Colonic mucosa (tissue), 4 donors: ENCODE measurements at regions not wholly inside any gene's neighbourhood (a gene's known extent, or its start where the extent isn't known, plus 50 kb on each side); places are given as distances from the start of the nearest gene placed in this dataset.

Experiments used
- DNase-seq: peaks from one replicate; pipeline ENCODE4 v3.0.0-alpha.2; 2020
- H3K27ac ChIP-seq: fragments of 200-600 bp; one replicate; pipeline ENCODE4 v1.8.0; 2021
- H3K27me3 ChIP-seq: fragments of 200-600 bp; one replicate; pipeline ENCODE4 v1.8.0; 2021
- H3K36me3 ChIP-seq: fragments of 200-600 bp; one replicate; pipeline ENCODE4 v1.8.0; 2021
- H3K4me1 ChIP-seq: fragments of 200-600 bp; one replicate; pipeline ENCODE4 v1.8.0; 2021; ENCODE audit warnings: mild to moderate bottlenecking
- H3K4me3 ChIP-seq: fragments of 200-600 bp; one replicate; pipeline ENCODE4 v1.8.0; 2021
- H3K9ac ChIP-seq, 2 donors: one replicate each; pipeline ENCODE4 v1.7.0; 2013; ENCODE audit warnings: control low read depth in 2 of 2, low read depth in 2 of 2, low read length in 2 of 2
- H3K9me3 ChIP-seq: fragments of 200-600 bp; one replicate; pipeline ENCODE4 v1.8.0; 2021
- CTCF ChIP-seq: fragments of 200-600 bp; IDR thresholded peaks from one replicate; pipeline ENCODE4 v1.8.0; 2022; ENCODE audit warnings: antibody characterized with exemption, mild to moderate bottlenecking
- intact Hi-C: fragments of 100-400 bp; cut with DNase I; formaldehyde crosslinking; loops from one replicate; pipeline ENCODE4 v1.14.1; 2022
- donor health status: healthy.
- donor health status: DM: no; HTN: no; CAD: no.
- donor health status: DM: no; HTN: no; CAD: no.

GRCh38 chr2:215808996-215809395 is 204.4 kb downstream of the MREG start:
- no peak overlapping the region for H3K27ac ChIP-seq
- peaks cover 5% of the 10 kb centered on the region for H3K4me1 ChIP-seq
- no peak for TF ChIP-seq CTCF
- no peaks in the 10 kb centered on the region for H3K9me3 ChIP-seq
- no peak overlapping the region for H3K4me3 ChIP-seq
- no peaks in the 10 kb centered on the region for H3K36me3 ChIP-seq
- intact Hi-C loops, result no loop called here
- no peak overlapping the region for H3K9ac ChIP-seq
- DNase-seq, result no peak
- no peaks in the 10 kb centered on the region for H3K27me3 ChIP-seq

GRCh38 chr2:215808194-215808593 is 205.2 kb downstream of the MREG start:
- no peak for TF ChIP-seq CTCF
- H3K9me3 ChIP-seq, result no peaks in the 10 kb centered on the region
- intact Hi-C loops, result no loop called here
- no peak overlapping the region for H3K9ac ChIP-seq
- H3K27me3 ChIP-seq, result no peaks in the 10 kb centered on the region
- H3K4me1 ChIP-seq, result peaks cover 5% of the 10 kb centered on the region
- H3K27ac ChIP-seq, result no peak overlapping the region
- DNase-seq, result no peak
- H3K36me3 ChIP-seq, result no peaks in the 10 kb centered on the region
- no peak overlapping the region for H3K4me3 ChIP-seq

- TF ChIP-seq CTCF, result no peak
- Histone ChIP-seq H3K36me3 (no peaks in the 10 kb centered on the region), H3K4me3 (no peak overlapping the region), H3K9me3 (no peaks in the 10 kb centered on the region), H3K27me3 (no peaks in the 10 kb centered on the region), H3K9ac (no peak overlapping the region), H3K4me1 (no peaks in the 10 kb centered on the region), H3K27ac (no peak overlapping the region)
- no peak for DNase-seq
- intact Hi-C loops, result no loop called here
These were observed 207.9 kb downstream of the MREG start for GRCh38 chr2:215805493-215805892.

- Histone ChIP-seq H3K27ac (no peak overlapping the region), H3K9me3 (no peaks in the 10 kb centered on the region), H3K36me3 (no peaks in the 10 kb centered on the region), H3K27me3 (no peaks in the 10 kb centered on the region), H3K4me1 (no peaks in the 10 kb centered on the region), H3K9ac (no peak overlapping the region), H3K4me3 (no peak overlapping the region)
- no peak for TF ChIP-seq CTCF
- no peak for DNase-seq
- intact Hi-C loops, result no loop called here
These were observed 210.2 kb downstream of the MREG start for GRCh38 chr2:215803150-215803549.

- TF ChIP-seq CTCF, result no peak
- H3K4me1 ChIP-seq, result no peaks in the 10 kb centered on the region
- no peak for DNase-seq
- H3K9me3 ChIP-seq, result no peaks in the 10 kb centered on the region
- intact Hi-C loops, result no loop called here
- no peaks in the 10 kb centered on the region for H3K27me3 ChIP-seq
- H3K36me3 ChIP-seq, result no peaks in the 10 kb centered on the region
- no peak overlapping the region for H3K9ac ChIP-seq
- H3K4me3 ChIP-seq, result no peak overlapping the region
- no peak overlapping the region for H3K27ac ChIP-seq
These were observed 214.2 kb downstream of the MREG start for GRCh38 chr2:215799194-215799593.

GRCh38 chr2:215797676-215798075 is 215.7 kb downstream of the MREG start:
- H3K27ac ChIP-seq, result no peak overlapping the region
- intact Hi-C loops, result no loop called here

More at GRCh38 chr2:215797676-215798075, 215.7 kb downstream of the MREG start:
- TF ChIP-seq CTCF, result no peak
- H3K4me1 ChIP-seq, result no peaks in the 10 kb centered on the region
- no peak overlapping the region for H3K4me3 ChIP-seq
- DNase-seq, result no peak
- H3K9me3 ChIP-seq, result no peaks in the 10 kb centered on the region
- H3K9ac ChIP-seq, result no peak overlapping the region
- H3K27me3 ChIP-seq, result no peaks in the 10 kb centered on the region
- H3K36me3 ChIP-seq, result no peaks in the 10 kb centered on the region
